ENCODE measurements at regions not wholly inside any gene's neighbourhood (a gene's known extent, or its start where the extent isn't known, plus 50 kb on each side); places are given as distances from the start of the nearest gene placed in this dataset.

DNA sequence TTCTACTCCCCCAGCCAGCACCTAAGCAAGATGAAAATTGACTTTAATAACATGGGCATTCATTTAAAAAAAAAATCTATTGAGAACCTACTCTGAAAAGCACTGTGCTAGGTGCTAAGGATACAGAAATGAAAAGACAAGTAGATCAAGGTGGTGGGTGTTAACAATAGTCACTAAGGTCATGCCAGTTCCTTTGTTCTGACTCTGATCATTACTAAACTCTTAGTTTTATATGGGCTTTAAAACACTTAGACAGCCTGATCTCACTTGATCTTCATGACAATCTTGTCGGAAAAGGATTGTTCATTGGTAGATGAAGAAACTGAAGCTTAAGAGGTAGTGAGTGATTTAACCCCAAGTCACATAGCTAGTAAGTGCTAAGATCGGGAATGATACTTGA lies 285.7 kb upstream of the PRDM1 start (continued):
- TF ChIP-seq, protein P1, sequence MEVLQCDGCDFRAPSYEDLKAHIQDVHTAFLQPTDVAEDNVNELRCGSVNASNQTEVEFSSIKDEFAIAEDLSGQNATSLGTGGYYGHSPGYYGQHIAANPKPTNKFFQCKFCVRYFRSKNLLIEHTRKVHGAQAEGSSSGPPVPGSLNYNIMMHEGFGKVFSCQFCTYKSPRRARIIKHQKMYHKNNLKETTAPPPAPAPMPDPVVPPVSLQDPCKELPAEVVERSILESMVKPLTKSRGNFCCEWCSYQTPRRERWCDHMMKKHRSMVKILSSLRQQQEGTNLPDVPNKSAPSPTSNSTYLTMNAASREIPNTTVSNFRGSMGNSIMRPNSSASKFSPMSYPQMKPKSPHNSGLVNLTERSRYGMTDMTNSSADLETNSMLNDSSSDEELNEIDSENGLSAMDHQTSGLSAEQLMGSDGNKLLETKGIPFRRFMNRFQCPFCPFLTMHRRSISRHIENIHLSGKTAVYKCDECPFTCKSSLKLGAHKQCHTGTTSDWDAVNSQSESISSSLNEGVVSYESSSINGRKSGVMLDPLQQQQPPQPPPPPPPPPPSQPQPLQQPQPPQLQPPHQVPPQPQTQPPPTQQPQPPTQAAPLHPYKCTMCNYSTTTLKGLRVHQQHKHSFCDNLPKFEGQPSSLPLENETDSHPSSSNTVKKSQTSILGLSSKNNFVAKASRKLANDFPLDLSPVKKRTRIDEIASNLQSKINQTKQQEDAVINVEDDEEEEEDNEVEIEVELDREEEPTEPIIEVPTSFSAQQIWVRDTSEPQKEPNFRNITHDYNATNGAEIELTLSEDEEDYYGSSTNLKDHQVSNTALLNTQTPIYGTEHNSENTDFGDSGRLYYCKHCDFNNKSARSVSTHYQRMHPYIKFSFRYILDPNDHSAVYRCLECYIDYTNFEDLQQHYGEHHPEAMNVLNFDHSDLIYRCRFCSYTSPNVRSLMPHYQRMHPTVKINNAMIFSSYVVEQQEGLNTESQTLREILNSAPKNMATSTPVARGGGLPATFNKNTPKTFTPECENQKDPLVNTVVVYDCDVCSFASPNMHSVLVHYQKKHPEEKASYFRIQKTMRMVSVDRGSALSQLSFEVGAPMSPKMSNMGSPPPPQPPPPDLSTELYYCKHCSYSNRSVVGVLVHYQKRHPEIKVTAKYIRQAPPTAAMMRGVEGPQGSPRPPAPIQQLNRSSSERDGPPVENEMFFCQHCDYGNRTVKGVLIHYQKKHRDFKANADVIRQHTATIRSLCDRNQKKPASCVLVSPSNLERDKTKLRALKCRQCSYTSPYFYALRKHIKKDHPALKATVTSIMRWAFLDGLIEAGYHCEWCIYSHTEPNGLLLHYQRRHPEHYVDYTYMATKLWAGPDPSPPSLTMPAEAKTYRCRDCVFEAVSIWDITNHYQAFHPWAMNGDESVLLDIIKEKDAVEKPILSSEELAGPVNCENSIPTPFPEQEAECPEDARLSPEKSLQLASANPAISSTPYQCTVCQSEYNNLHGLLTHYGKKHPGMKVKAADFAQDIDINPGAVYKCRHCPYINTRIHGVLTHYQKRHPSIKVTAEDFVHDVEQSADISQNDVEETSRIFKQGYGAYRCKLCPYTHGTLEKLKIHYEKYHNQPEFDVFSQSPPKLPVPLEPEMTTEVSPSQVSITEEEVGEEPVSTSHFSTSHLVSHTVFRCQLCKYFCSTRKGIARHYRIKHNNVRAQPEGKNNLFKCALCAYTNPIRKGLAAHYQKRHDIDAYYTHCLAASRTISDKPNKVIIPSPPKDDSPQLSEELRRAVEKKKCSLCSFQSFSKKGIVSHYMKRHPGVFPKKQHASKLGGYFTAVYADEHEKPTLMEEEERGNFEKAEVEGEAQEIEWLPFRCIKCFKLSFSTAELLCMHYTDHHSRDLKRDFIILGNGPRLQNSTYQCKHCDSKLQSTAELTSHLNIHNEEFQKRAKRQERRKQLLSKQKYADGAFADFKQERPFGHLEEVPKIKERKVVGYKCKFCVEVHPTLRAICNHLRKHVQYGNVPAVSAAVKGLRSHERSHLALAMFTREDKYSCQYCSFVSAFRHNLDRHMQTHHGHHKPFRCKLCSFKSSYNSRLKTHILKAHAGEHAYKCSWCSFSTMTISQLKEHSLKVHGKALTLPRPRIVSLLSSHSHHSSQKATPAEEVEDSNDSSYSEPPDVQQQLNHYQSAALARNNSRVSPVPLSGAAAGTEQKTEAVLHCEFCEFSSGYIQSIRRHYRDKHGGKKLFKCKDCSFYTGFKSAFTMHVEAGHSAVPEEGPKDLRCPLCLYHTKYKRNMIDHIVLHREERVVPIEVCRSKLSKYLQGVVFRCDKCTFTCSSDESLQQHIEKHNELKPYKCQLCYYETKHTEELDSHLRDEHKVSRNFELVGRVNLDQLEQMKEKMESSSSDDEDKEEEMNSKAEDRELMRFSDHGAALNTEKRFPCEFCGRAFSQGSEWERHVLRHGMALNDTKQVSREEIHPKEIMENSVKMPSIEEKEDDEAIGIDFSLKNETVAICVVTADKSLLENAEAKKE (CRISPR knock-in tag; IDR thresholded peaks at IDR 0.05), result no peak
- no peak for TF ChIP-seq EZH2phosphoT487 (IDR thresholded peaks at IDR 0.05; ENCODE audit: unreplicated experiment)
- no peak for TF ChIP-seq POLR2AphosphoS5 (IDR thresholded peaks at IDR 0.05; ENCODE audit: low read depth)
- TF ChIP-seq, protein P2, sequence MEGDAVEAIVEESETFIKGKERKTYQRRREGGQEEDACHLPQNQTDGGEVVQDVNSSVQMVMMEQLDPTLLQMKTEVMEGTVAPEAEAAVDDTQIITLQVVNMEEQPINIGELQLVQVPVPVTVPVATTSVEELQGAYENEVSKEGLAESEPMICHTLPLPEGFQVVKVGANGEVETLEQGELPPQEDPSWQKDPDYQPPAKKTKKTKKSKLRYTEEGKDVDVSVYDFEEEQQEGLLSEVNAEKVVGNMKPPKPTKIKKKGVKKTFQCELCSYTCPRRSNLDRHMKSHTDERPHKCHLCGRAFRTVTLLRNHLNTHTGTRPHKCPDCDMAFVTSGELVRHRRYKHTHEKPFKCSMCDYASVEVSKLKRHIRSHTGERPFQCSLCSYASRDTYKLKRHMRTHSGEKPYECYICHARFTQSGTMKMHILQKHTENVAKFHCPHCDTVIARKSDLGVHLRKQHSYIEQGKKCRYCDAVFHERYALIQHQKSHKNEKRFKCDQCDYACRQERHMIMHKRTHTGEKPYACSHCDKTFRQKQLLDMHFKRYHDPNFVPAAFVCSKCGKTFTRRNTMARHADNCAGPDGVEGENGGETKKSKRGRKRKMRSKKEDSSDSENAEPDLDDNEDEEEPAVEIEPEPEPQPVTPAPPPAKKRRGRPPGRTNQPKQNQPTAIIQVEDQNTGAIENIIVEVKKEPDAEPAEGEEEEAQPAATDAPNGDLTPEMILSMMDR (conservative IDR thresholded peaks at IDR 0.05; ENCODE audit: low read depth in 2 of 2), result no peak

DNA sequence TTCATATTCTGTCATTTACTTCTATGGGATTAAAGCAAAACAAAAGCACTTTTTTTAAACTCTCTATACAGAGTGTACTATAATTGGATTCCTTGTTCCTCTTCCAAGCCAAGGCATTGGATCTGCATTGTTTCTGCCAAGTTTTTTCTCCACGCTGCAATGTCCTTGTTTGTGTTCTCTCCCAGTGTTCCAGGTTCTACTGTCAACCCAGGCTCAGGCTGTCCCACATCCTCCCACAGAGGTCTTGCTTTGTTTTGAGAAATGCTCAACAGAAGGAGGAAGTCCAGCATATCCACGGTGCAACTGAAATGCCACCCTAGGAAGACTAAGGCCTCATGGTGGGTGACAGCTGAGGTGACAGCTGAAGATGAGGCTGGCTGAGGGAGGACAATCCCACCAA lies 287.1 kb upstream of the PRDM1 start:
- Mint-ChIP-seq H3K4me1 (peaks cover 12% of the 10 kb centered on the region; the same call in 2 of the 3 replicates), H3K27ac (no peak overlapping the region), H3K9me3 (no peaks in the 10 kb centered on the region), H3K27me3 (ENCODE audit: insufficient read depth, low read depth, poor library complexity) (no peaks in the 10 kb centered on the region), H3K36me3 (ENCODE audit: low read depth) (no peaks in the 10 kb centered on the region), H3K4me3 (no peak overlapping the region)
- Histone ChIP-seq H3K36me3 (ENCODE audit: insufficient read depth) (no peaks in the 10 kb centered on the region), H3K27ac (ENCODE audit: low read depth) (no peak overlapping the region), H3K4me3 (no peak overlapping the region), H3K9me2 (ENCODE audit: insufficient read depth) (peaks cover 5% of the 10 kb centered on the region; the same call in 1 of the 2 replicates), H3K4me2 (no peak overlapping the region), H4K20me1 (replicated peaks; ENCODE audit: insufficient read depth) (no peaks in the 10 kb centered on the region), H3K79me2 (replicated peaks; ENCODE audit: insufficient read depth) (no peaks in the 10 kb centered on the region), H3K4me1 (ENCODE audit: insufficient read depth) (no peaks in the 10 kb centered on the region; the same call in none of the 2 replicates), H2AFZ (no peak overlapping the region), H3F3A (replicated peaks; ENCODE audit: low read depth) (no peaks in the 10 kb centered on the region), H3K27me3 (ENCODE audit: insufficient read depth) (no peaks in the 10 kb centered on the region)
- ATAC-seq, result no peak
- no peak for DNase-seq (ENCODE audit: low spot score)
- TF ChIP-seq, protein P2 (conservative IDR thresholded peaks at IDR 0.05; ENCODE audit: low read depth in 2 of 2), result no peak
- TF ChIP-seq POLR2AphosphoS5 (IDR thresholded peaks at IDR 0.05; ENCODE audit: low read depth), result no peak
- TF ChIP-seq JUNB (IDR thresholded peaks at IDR 0.05; ENCODE audit: unreplicated experiment), result no peak
- no peak for TF ChIP-seq EZH2 (IDR thresholded peaks at IDR 0.05; ENCODE audit: low read depth, unreplicated experiment)
- no peak for TF ChIP-seq ZNF114 (CRISPR knock-in tag; IDR thresholded peaks at IDR 0.05)
- no peak for TF ChIP-seq EZH2phosphoT487 (IDR thresholded peaks at IDR 0.05; ENCODE audit: unreplicated experiment)
- TF ChIP-seq, protein P3, sequence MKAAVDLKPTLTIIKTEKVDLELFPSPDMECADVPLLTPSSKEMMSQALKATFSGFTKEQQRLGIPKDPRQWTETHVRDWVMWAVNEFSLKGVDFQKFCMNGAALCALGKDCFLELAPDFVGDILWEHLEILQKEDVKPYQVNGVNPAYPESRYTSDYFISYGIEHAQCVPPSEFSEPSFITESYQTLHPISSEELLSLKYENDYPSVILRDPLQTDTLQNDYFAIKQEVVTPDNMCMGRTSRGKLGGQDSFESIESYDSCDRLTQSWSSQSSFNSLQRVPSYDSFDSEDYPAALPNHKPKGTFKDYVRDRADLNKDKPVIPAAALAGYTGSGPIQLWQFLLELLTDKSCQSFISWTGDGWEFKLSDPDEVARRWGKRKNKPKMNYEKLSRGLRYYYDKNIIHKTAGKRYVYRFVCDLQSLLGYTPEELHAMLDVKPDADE (IDR thresholded peaks at IDR 0.05), result no peak
